H1 (cell line): ENCODE measurements at regions not wholly inside any gene's neighbourhood (a gene's known extent, or its start where the extent isn't known, plus 50 kb on each side); places are given as distances from the start of the nearest gene placed in this dataset.

ENCODE experiments used
- CREB1 ChIP-seq: IDR thresholded peaks from 2 replicates; pipeline ENCODE4 v1.6.1; 2012; ENCODE audit warnings: inconsistent platforms
- CTCF ChIP-seq, 3 experiments: IDR thresholded peaks; 1 replicate in 2 of 3; 2 replicates in 1 of 3; pipeline versions ENCODE4 v1.5.1 to v1.6.1; 2011; ENCODE audit warnings: low read length in 3 of 3, mild to moderate bottlenecking in 3 of 3, inconsistent platforms in 2 of 3, low read depth in 1 of 3, moderate library complexity in 1 of 3; ENCODE audit not compliant: insufficient read depth in 1 of 3; ENCODE audit errors: control extremely low read depth in 1 of 3
- POLR2A ChIP-seq, 2 experiments: IDR thresholded peaks; 1 replicate in 1 of 2; 2 replicates in 1 of 2; pipeline ENCODE4 v1.6.1; 2011; ENCODE audit warnings: low read depth in 2 of 2, low read length in 2 of 2, mild to moderate bottlenecking in 2 of 2; ENCODE audit errors: control extremely low read depth in 1 of 2
- TAF1 ChIP-seq: IDR thresholded peaks from 2 replicates; pipeline ENCODE4 v1.6.1; 2011; ENCODE audit warnings: mild to moderate bottlenecking, low read depth, low read length
- TCF12 ChIP-seq: IDR thresholded peaks from 2 replicates; pipeline ENCODE4 v1.6.1; 2011; ENCODE audit warnings: low read depth, mild to moderate bottlenecking, low read length
- YY1 ChIP-seq: IDR thresholded peaks from 2 replicates; pipeline ENCODE4 v1.6.1; 2011; ENCODE audit warnings: low read depth, mild to moderate bottlenecking, low read length

DNA sequence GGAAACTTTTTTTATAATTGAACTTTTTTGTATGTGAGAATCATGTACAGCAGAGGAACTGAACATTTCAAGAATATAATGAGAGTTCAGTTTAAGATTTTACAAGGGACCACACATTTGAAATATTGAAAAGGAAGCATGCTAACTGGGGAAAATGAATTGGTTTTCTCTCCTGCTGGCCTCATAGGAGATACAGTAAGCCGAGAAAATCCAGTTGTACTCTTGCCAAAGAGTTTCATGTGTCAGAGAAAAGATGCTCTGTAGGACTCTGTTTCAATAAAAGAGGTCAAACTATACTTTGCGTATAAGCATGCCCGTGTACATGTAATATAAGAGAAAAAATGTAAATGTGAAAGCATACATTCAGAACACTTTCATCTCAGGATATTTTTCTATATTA lies 393.5 kb upstream of the NRSN1 start:
- TF ChIP-seq TAF1, result no peak
- no peak for TF ChIP-seq YY1
- TF ChIP-seq TCF12, result no peak
- TF ChIP-seq CREB1, result no peak
- TF ChIP-seq POLR2A (IDR thresholded peaks at IDR 0.05; ENCODE audit: control extremely low read depth in 1 of 2, low read depth in 2 of 2, low read length in 2 of 2), result no peak
- TF ChIP-seq CTCF (IDR thresholded peaks at IDR 0.05; ENCODE audit: control extremely low read depth in 1 of 3, insufficient read depth in 1 of 3, low read depth in 1 of 3, low read length in 3 of 3), result no peak
